HCT116 (cell line): ENCODE measurements at regions not wholly inside any gene's neighbourhood (a gene's known extent, or its start where the extent isn't known, plus 50 kb on each side); places are given as distances from the start of the nearest gene placed in this dataset.

Experiments
- CTCF ChIP-seq, 3 experiments: fragments of 200-600 bp in 1 of 3; sonication (generic) in 1 of 3; IDR thresholded peaks in 2 of 3; conservative IDR thresholded peaks in 1 of 3; 2 replicates each; pipeline ENCODE4 v1.5.1; 2012 to 2017; ENCODE audit warnings: low read depth in 2 of 3, low read length in 2 of 3, antibody characterized with exemption in 1 of 3, borderline replicate concordance in 1 of 3, control low read depth in 1 of 3, mild to moderate bottlenecking in 1 of 3, mixed read lengths in 1 of 3, mixed run types in 1 of 3, moderate library complexity in 1 of 3; ENCODE audit not compliant: insufficient read depth in 1 of 3
- POLR2A ChIP-seq: IDR thresholded peaks from 2 replicates; pipeline ENCODE4 v1.7.0; 2011; ENCODE audit warnings: borderline replicate concordance; ENCODE audit not compliant: insufficient read depth, insufficient read length; ENCODE audit errors: extremely low read depth
- SIN3A ChIP-seq: IDR thresholded peaks from 2 replicates; pipeline ENCODE4 v1.6.1; 2012; ENCODE audit warnings: low read depth
- SP1 ChIP-seq: IDR thresholded peaks from 2 replicates; pipeline ENCODE4 v1.6.1; 2012; ENCODE audit warnings: low read depth
- YY1 ChIP-seq: IDR thresholded peaks from 2 replicates; pipeline ENCODE4 v1.6.1; 2011; ENCODE audit warnings: low read length, low read depth, moderate library complexity, mild to moderate bottlenecking; ENCODE audit not compliant: insufficient replicate concordance; ENCODE audit errors: extremely low read depth
- TF ChIP-seq, protein P1 (sequence below): IDR thresholded peaks from 2 replicates; pipeline ENCODE4 v1.6.1; 2012
- TF ChIP-seq, protein P2 (sequence below): IDR thresholded peaks from 2 replicates; pipeline ENCODE4 v1.6.1; 2011; ENCODE audit warnings: mild to moderate bottlenecking, low read length, moderate library complexity; ENCODE audit not compliant: insufficient replicate concordance; ENCODE audit errors: extremely low read depth

- TF ChIP-seq SP1 (no peak), CTCF (IDR thresholded peaks at IDR 0.05 in 2 of 3, conservative IDR thresholded peaks at IDR 0.05 in 1 of 3; ENCODE audit: borderline replicate concordance in 1 of 3, insufficient read depth in 1 of 3, low read depth in 2 of 3, low read length in 2 of 3) (no peak), SIN3A (no peak), YY1 (no peak), POLR2A (no peak)
- TF ChIP-seq, protein P1, sequence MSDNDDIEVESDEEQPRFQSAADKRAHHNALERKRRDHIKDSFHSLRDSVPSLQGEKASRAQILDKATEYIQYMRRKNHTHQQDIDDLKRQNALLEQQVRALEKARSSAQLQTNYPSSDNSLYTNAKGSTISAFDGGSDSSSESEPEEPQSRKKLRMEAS = no peak
- TF ChIP-seq, protein P2, sequence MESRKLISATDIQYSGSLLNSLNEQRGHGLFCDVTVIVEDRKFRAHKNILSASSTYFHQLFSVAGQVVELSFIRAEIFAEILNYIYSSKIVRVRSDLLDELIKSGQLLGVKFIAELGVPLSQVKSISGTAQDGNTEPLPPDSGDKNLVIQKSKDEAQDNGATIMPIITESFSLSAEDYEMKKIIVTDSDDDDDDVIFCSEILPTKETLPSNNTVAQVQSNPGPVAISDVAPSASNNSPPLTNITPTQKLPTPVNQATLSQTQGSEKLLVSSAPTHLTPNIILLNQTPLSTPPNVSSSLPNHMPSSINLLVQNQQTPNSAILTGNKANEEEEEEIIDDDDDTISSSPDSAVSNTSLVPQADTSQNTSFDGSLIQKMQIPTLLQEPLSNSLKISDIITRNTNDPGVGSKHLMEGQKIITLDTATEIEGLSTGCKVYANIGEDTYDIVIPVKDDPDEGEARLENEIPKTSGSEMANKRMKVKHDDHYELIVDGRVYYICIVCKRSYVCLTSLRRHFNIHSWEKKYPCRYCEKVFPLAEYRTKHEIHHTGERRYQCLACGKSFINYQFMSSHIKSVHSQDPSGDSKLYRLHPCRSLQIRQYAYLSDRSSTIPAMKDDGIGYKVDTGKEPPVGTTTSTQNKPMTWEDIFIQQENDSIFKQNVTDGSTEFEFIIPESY = no peak
Observed at GRCh38 chr5:33224285-33224961, 216.3 kb upstream of the TARS1 start.
